ENCODE measurements at regions not wholly inside any gene's neighbourhood (a gene's known extent, or its start where the extent isn't known, plus 50 kb on each side); places are given as distances from the start of the nearest gene placed in this dataset.

- TF ChIP-seq CBFB (CRISPR knock-in tag; IDR thresholded peaks at IDR 0.05): no peak
- no peak for TF ChIP-seq ZHX1 (conservative IDR thresholded peaks at IDR 0.05; ENCODE audit: low read length)
Measured at GRCh38 chr7:34603711-34604444, 54.1 kb upstream of the NPSR1 start.
